ENCODE measurements at regions not wholly inside any gene's neighbourhood (a gene's known extent, or its start where the extent isn't known, plus 50 kb on each side); places are given as distances from the start of the nearest gene placed in this dataset.

GRCh38 chr11:116539836-116540418 lies 232.9 kb downstream of the BUD13 start:
- WGBS = 69% methylated on average over 2 of the region's 2 CpGs
- peaks cover 3 to 9% of the 10 kb centered on the region in 2 donors for H3K27me3 ChIP-seq (ENCODE audit: control insufficient read depth in 2 of 2, insufficient read depth in 1 of 2, low read length in 1 of 2)
- no peak for DNase-seq (ENCODE audit: low read depth in 6 of 9, low spot score in 9 of 9)

GRCh38 chr11:116539211-116539610 lies 233.6 kb downstream of the BUD13 start:
- DNase-seq (ENCODE audit: low read depth in 6 of 9, low spot score in 9 of 9) = no peak
- H3K27ac ChIP-seq (ENCODE audit: low read depth in 1 of 2, low read length in 1 of 2) = no peak overlapping the region
- H3K36me3 ChIP-seq (ENCODE audit: control insufficient read depth in 2 of 2, insufficient read depth in 2 of 2, low read length in 1 of 2) = no peaks in the 10 kb centered on the region
- peaks cover 0 to 4% of the 10 kb centered on the region in 2 donors for H3K4me1 ChIP-seq (ENCODE audit: control insufficient read depth in 2 of 2, insufficient read depth in 2 of 2, low read length in 2 of 2)
- H3K4me3 ChIP-seq (ENCODE audit: low read length in 2 of 2) = no peak overlapping the region
- 89% methylated on average over 4 of the region's 4 CpGs for WGBS
- H3K27me3 ChIP-seq (ENCODE audit: control insufficient read depth in 2 of 2, insufficient read depth in 1 of 2, low read length in 1 of 2) = peaks cover 3 to 16% of the 10 kb centered on the region in 2 donors
- no peaks in the 10 kb centered on the region for H3K9me3 ChIP-seq (ENCODE audit: control insufficient read depth in 2 of 2, insufficient read depth in 1 of 2, low read length in 1 of 2)

More at GRCh38 chr11:116539836-116540418, 232.9 kb downstream of the BUD13 start:
- no peaks in the 10 kb centered on the region for H3K36me3 ChIP-seq (ENCODE audit: control insufficient read depth in 2 of 2, insufficient read depth in 2 of 2, low read length in 1 of 2)
- no peak overlapping the region for H3K27ac ChIP-seq (ENCODE audit: low read depth in 1 of 2, low read length in 1 of 2)
- no peaks in the 10 kb centered on the region for H3K9me3 ChIP-seq (ENCODE audit: control insufficient read depth in 2 of 2, insufficient read depth in 1 of 2, low read length in 1 of 2)
- no peak overlapping the region for H3K4me3 ChIP-seq (ENCODE audit: low read length in 2 of 2)
- H3K4me1 ChIP-seq (ENCODE audit: control insufficient read depth in 2 of 2, insufficient read depth in 2 of 2, low read length in 2 of 2) = peaks cover 0 to 4% of the 10 kb centered on the region in 2 donors

DNA sequence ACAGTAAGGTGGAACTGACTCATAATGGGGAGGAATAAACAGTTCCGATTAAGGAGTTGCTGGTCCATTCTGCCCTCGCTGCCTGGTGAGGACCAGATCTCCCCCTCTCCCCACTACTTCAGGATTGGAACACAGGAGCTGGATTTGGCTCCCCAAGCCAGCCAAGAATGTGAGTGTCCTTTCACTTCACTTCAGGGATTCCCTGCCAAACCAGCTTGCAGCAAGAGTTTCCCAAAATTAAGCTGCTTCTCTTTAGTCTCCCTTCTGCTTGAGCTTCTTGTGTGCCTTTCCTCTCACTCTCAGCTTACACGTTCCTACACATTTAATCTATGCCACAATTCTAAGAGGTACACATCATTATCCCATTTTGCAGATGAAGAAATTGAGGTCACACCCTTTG lies 234.1 kb downstream of the BUD13 start:
- peaks cover 3 to 21% of the 10 kb centered on the region in 2 donors for H3K27me3 ChIP-seq (ENCODE audit: control insufficient read depth in 2 of 2, insufficient read depth in 1 of 2, low read length in 1 of 2)
- 94% methylated on average over 3 of the region's 3 CpGs for WGBS
- peaks cover 0 to 4% of the 10 kb centered on the region in 2 donors for H3K4me1 ChIP-seq (ENCODE audit: control insufficient read depth in 2 of 2, insufficient read depth in 2 of 2, low read length in 2 of 2)
- H3K36me3 ChIP-seq (ENCODE audit: control insufficient read depth in 2 of 2, insufficient read depth in 2 of 2, low read length in 1 of 2) = no peaks in the 10 kb centered on the region
- no peak overlapping the region for H3K4me3 ChIP-seq (ENCODE audit: low read length in 2 of 2)
- H3K27ac ChIP-seq (ENCODE audit: low read depth in 1 of 2, low read length in 1 of 2) = no peak overlapping the region
- DNase-seq (ENCODE audit: low read depth in 6 of 9, low spot score in 9 of 9) = no peak
- H3K9me3 ChIP-seq (ENCODE audit: control insufficient read depth in 2 of 2, insufficient read depth in 1 of 2, low read length in 1 of 2) = no peaks in the 10 kb centered on the region

GRCh38 chr11:116537709-116538108 lies 235.1 kb downstream of the BUD13 start:
- H3K27me3 ChIP-seq (ENCODE audit: control insufficient read depth in 2 of 2, insufficient read depth in 1 of 2, low read length in 1 of 2) = peaks cover 3 to 27% of the 10 kb centered on the region in 2 donors

GRCh38 chr11:116537121-116537520 lies 235.7 kb downstream of the BUD13 start:
- H3K27ac ChIP-seq (ENCODE audit: low read depth in 1 of 2, low read length in 1 of 2) = no peak overlapping the region
- no peak overlapping the region for H3K4me3 ChIP-seq (ENCODE audit: low read length in 2 of 2)
- H3K9me3 ChIP-seq (ENCODE audit: control insufficient read depth in 2 of 2, insufficient read depth in 1 of 2, low read length in 1 of 2) = no peaks in the 10 kb centered on the region
- no peaks in the 10 kb centered on the region for H3K36me3 ChIP-seq (ENCODE audit: control insufficient read depth in 2 of 2, insufficient read depth in 2 of 2, low read length in 1 of 2)
- peaks cover 0 to 4% of the 10 kb centered on the region in 2 donors for H3K4me1 ChIP-seq (ENCODE audit: control insufficient read depth in 2 of 2, insufficient read depth in 2 of 2, low read length in 2 of 2)
- DNase-seq (ENCODE audit: low read depth in 6 of 9, low spot score in 9 of 9) = no peak
- WGBS = 55% methylated on average over 10 of the region's 10 CpGs
- H3K27me3 ChIP-seq (ENCODE audit: control insufficient read depth in 2 of 2, insufficient read depth in 1 of 2, low read length in 1 of 2) = peaks cover 3 to 27% of the 10 kb centered on the region in 2 donors

More at GRCh38 chr11:116537709-116538108, 235.1 kb downstream of the BUD13 start:
- 87% methylated on average over 11 of the region's 11 CpGs for WGBS
- Histone ChIP-seq H3K27ac (ENCODE audit: low read depth in 1 of 2, low read length in 1 of 2) (no peak overlapping the region), H3K36me3 (ENCODE audit: control insufficient read depth in 2 of 2, insufficient read depth in 2 of 2, low read length in 1 of 2) (no peaks in the 10 kb centered on the region), H3K4me3 (ENCODE audit: low read length in 2 of 2) (no peak overlapping the region), H3K9me3 (ENCODE audit: control insufficient read depth in 2 of 2, insufficient read depth in 1 of 2, low read length in 1 of 2) (no peaks in the 10 kb centered on the region), H3K4me1 (ENCODE audit: control insufficient read depth in 2 of 2, insufficient read depth in 2 of 2, low read length in 2 of 2) (peaks cover 0 to 4% of the 10 kb centered on the region in 2 donors)
- no peak for DNase-seq (ENCODE audit: low read depth in 6 of 9, low spot score in 9 of 9)

GRCh38 chr11:116536416-116536815 lies 236.4 kb downstream of the BUD13 start:
- no peaks in the 10 kb centered on the region for H3K36me3 ChIP-seq (ENCODE audit: control insufficient read depth in 2 of 2, insufficient read depth in 2 of 2, low read length in 1 of 2)
- no peaks in the 10 kb centered on the region for H3K9me3 ChIP-seq (ENCODE audit: control insufficient read depth in 2 of 2, insufficient read depth in 1 of 2, low read length in 1 of 2)
- no peak for DNase-seq (ENCODE audit: low read depth in 6 of 9, low spot score in 9 of 9)
- H3K4me3 ChIP-seq (ENCODE audit: low read length in 2 of 2) = no peak overlapping the region
- no peak overlapping the region for H3K27ac ChIP-seq (ENCODE audit: low read depth in 1 of 2, low read length in 1 of 2)
- WGBS = 84% methylated on average over 3 of the region's 3 CpGs
- peaks cover 3 to 27% of the 10 kb centered on the region in 2 donors for H3K27me3 ChIP-seq (ENCODE audit: control insufficient read depth in 2 of 2, insufficient read depth in 1 of 2, low read length in 1 of 2)
- peaks cover 0 to 3% of the 10 kb centered on the region in 2 donors for H3K4me1 ChIP-seq (ENCODE audit: control insufficient read depth in 2 of 2, insufficient read depth in 2 of 2, low read length in 2 of 2)

- Histone ChIP-seq H3K9me3 (ENCODE audit: control insufficient read depth in 2 of 2, insufficient read depth in 1 of 2, low read length in 1 of 2) (no peaks in the 10 kb centered on the region), H3K36me3 (ENCODE audit: control insufficient read depth in 2 of 2, insufficient read depth in 2 of 2, low read length in 1 of 2) (no peaks in the 10 kb centered on the region), H3K4me3 (ENCODE audit: low read length in 2 of 2) (no peak overlapping the region), H3K4me1 (ENCODE audit: control insufficient read depth in 2 of 2, insufficient read depth in 2 of 2, low read length in 2 of 2) (no peaks in the 10 kb centered on the region), H3K27ac (ENCODE audit: low read depth in 1 of 2, low read length in 1 of 2) (no peak overlapping the region), H3K27me3 (ENCODE audit: control insufficient read depth in 2 of 2, insufficient read depth in 1 of 2, low read length in 1 of 2) (peaks cover 3 to 27% of the 10 kb centered on the region in 2 donors)
- DNase-seq (ENCODE audit: low read depth in 6 of 9, low spot score in 9 of 9) = no peak
- WGBS = 82% methylated on average over 9 of the region's 9 CpGs
Measured at GRCh38 chr11:116535994-116536393, 236.8 kb downstream of the BUD13 start.

GRCh38 chr11:116535120-116535519 lies 237.7 kb downstream of the BUD13 start:
- H3K27me3 ChIP-seq (ENCODE audit: control insufficient read depth in 2 of 2, insufficient read depth in 1 of 2, low read length in 1 of 2) = peaks cover 3 to 27% of the 10 kb centered on the region in 2 donors

DNA sequence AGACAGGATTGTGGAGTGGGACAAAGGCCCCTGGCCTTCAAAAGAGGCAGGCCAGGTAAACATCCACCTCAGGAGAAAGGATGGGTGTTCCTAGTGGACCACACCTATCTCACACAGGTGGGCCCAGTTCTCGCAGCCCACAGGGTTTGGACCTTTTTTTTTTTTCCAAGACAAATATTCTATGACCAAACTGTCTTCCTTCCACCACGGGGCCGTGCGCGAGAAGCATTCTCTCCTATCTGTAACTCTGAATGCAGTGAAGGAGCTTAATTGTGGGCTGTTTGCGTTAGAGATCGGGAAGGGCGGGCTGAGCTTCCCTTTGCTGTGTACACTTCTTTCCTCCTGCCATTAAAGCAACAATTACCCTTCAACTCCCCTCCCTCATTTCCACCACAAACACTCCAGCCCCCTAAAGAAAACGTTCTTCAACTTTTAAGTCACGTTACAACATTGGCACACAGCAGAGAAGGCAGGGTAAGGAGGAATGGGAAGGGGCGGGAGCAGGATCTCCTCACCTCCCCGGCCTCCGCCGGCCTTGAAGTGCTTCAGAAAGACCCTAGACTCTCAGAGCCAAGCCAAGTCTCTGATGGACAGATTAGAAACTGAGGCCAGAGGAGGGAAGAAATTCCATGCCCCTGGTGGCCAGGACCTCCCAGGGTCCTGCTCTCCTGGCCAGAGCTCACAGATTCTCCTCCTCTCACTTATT lies 238.4 kb downstream of the BUD13 start:
- H3K36me3 ChIP-seq (ENCODE audit: control insufficient read depth in 2 of 2, insufficient read depth in 2 of 2, low read length in 1 of 2) = no peaks in the 10 kb centered on the region
- DNase-seq (ENCODE audit: low read depth in 6 of 9, low spot score in 9 of 9) = no peak
- H3K9me3 ChIP-seq (ENCODE audit: control insufficient read depth in 2 of 2, insufficient read depth in 1 of 2, low read length in 1 of 2) = no peaks in the 10 kb centered on the region
- no peak overlapping the region for H3K4me3 ChIP-seq (ENCODE audit: low read length in 2 of 2)
- H3K27ac ChIP-seq (ENCODE audit: low read depth in 1 of 2, low read length in 1 of 2) = no peak overlapping the region
- no peaks in the 10 kb centered on the region for H3K4me1 ChIP-seq (ENCODE audit: control insufficient read depth in 2 of 2, insufficient read depth in 2 of 2, low read length in 2 of 2)
- 59% methylated on average over 14 of the region's 14 CpGs for WGBS
- peaks cover 3 to 29% of the 10 kb centered on the region in 2 donors for H3K27me3 ChIP-seq (ENCODE audit: control insufficient read depth in 2 of 2, insufficient read depth in 1 of 2, low read length in 1 of 2)

More at GRCh38 chr11:116535120-116535519, 237.7 kb downstream of the BUD13 start:
- H3K27ac ChIP-seq (ENCODE audit: low read depth in 1 of 2, low read length in 1 of 2) = no peak overlapping the region
- H3K4me1 ChIP-seq (ENCODE audit: control insufficient read depth in 2 of 2, insufficient read depth in 2 of 2, low read length in 2 of 2) = no peaks in the 10 kb centered on the region
- no peak overlapping the region for H3K4me3 ChIP-seq (ENCODE audit: low read length in 2 of 2)
- H3K9me3 ChIP-seq (ENCODE audit: control insufficient read depth in 2 of 2, insufficient read depth in 1 of 2, low read length in 1 of 2) = no peaks in the 10 kb centered on the region
- no peak for DNase-seq (ENCODE audit: low read depth in 6 of 9, low spot score in 9 of 9)
- no peaks in the 10 kb centered on the region for H3K36me3 ChIP-seq (ENCODE audit: control insufficient read depth in 2 of 2, insufficient read depth in 2 of 2, low read length in 1 of 2)
- 94% methylated on average over 9 of the region's 9 CpGs for WGBS

Measured in thymus (tissue), 11 donors.